Neural progenitor cell (in vitro differentiated cells): ENCODE measurements at regions not wholly inside any gene's neighbourhood (a gene's known extent, or its start where the extent isn't known, plus 50 kb on each side); places are given as distances from the start of the nearest gene placed in this dataset.

Experiments
- DNase-seq: peaks from one replicate; pipeline ENCODE4 v3.0.0-alpha.2; 2016; ENCODE audit warnings: low spot score
- H2AFZ ChIP-seq: fragments of 200-600 bp; sonication (generic); replicated peaks from 2 replicates; pipeline ENCODE4 v1.6.1; 2016; ENCODE audit warnings: antibody characterized with exemption
- H3F3A ChIP-seq: fragments of 200-600 bp; sonication (generic); 2 replicates; pipeline ENCODE4 v1.6.1; 2016; ENCODE audit warnings: antibody characterized with exemption, low read depth
- H3K27ac ChIP-seq: fragments of 200-600 bp; sonication (generic); 2 replicates; pipeline ENCODE4 v1.5.1; 2016; ENCODE audit warnings: mild to moderate bottlenecking
- H3K27me3 ChIP-seq: fragments of 200-600 bp; sonication (generic); 2 replicates; pipeline ENCODE4 v1.6.1; 2016; ENCODE audit warnings: mild to moderate bottlenecking, moderate library complexity
- H3K36me3 ChIP-seq: fragments of 200-600 bp; sonication (generic); 2 replicates; pipeline ENCODE4 v1.5.1; 2016
- H3K4me1 ChIP-seq: fragments of 200-600 bp; sonication (generic); 2 replicates; pipeline ENCODE4 v1.6.1; 2016; ENCODE audit warnings: mixed run types
- H3K4me2 ChIP-seq: fragments of 200-600 bp; sonication (generic); 2 replicates; pipeline ENCODE4 v1.6.1; 2016
- H3K4me3 ChIP-seq: fragments of 200-600 bp; sonication (generic); 2 replicates; pipeline ENCODE4 v1.5.1; 2016
- H3K79me2 ChIP-seq: fragments of 200-600 bp; sonication (generic); 2 replicates; pipeline ENCODE4 v1.6.1; 2016; ENCODE audit warnings: low read depth
- H3K9ac ChIP-seq: fragments of 200-600 bp; sonication (generic); 2 replicates; pipeline ENCODE4 v1.6.1; 2016
- H3K9me3 ChIP-seq: fragments of 200-600 bp; sonication (generic); 2 replicates; pipeline ENCODE4 v1.5.1; 2016; ENCODE audit warnings: low read depth
- H4K20me1 ChIP-seq: fragments of 200-600 bp; sonication (generic); 2 replicates; pipeline ENCODE4 v1.6.1; 2016; ENCODE audit warnings: low read depth
- H3K27ac Mint-ChIP-seq: 3 replicates; pipeline ENCODE4 v1.8.0; 2021; ENCODE audit warnings: mixed read lengths
- H3K27me3 Mint-ChIP-seq: 2 replicates; pipeline ENCODE4 v1.8.0; 2022; ENCODE audit warnings: low read depth, mild to moderate bottlenecking, inconsistent platforms, moderate library complexity, mixed read lengths; ENCODE audit not compliant: insufficient read depth
- H3K36me3 Mint-ChIP-seq: 3 replicates; pipeline ENCODE4 v1.8.0; 2021; ENCODE audit warnings: mixed read lengths
- H3K4me1 Mint-ChIP-seq: 3 replicates; pipeline ENCODE4 v1.8.0; 2021; ENCODE audit warnings: mixed read lengths
- H3K4me3 Mint-ChIP-seq: 3 replicates; pipeline ENCODE4 v1.8.0; 2021; ENCODE audit warnings: mild to moderate bottlenecking, moderate library complexity, mixed read lengths
- H3K9me3 Mint-ChIP-seq: 3 replicates; pipeline ENCODE4 v1.8.0; 2020; ENCODE audit warnings: mixed read lengths
- EZH2 ChIP-seq: fragments of 200-600 bp; sonication (generic); IDR thresholded peaks from 2 replicates; pipeline ENCODE4 v1.6.1; 2017; ENCODE audit warnings: antibody characterized with exemption, mild to moderate bottlenecking, moderate library complexity
- EZH2phosphoT487 ChIP-seq: fragments of 200-600 bp; sonication (generic); IDR thresholded peaks from 2 replicates; pipeline ENCODE4 v1.6.1; 2017; ENCODE audit warnings: antibody characterized with exemption
- TF ChIP-seq, protein P1 (sequence below): fragments of 200-600 bp; sonication (generic); IDR thresholded peaks from 2 replicates; pipeline ENCODE4 v1.5.1; 2017; ENCODE audit warnings: antibody characterized with exemption, mild to moderate bottlenecking

DNA sequence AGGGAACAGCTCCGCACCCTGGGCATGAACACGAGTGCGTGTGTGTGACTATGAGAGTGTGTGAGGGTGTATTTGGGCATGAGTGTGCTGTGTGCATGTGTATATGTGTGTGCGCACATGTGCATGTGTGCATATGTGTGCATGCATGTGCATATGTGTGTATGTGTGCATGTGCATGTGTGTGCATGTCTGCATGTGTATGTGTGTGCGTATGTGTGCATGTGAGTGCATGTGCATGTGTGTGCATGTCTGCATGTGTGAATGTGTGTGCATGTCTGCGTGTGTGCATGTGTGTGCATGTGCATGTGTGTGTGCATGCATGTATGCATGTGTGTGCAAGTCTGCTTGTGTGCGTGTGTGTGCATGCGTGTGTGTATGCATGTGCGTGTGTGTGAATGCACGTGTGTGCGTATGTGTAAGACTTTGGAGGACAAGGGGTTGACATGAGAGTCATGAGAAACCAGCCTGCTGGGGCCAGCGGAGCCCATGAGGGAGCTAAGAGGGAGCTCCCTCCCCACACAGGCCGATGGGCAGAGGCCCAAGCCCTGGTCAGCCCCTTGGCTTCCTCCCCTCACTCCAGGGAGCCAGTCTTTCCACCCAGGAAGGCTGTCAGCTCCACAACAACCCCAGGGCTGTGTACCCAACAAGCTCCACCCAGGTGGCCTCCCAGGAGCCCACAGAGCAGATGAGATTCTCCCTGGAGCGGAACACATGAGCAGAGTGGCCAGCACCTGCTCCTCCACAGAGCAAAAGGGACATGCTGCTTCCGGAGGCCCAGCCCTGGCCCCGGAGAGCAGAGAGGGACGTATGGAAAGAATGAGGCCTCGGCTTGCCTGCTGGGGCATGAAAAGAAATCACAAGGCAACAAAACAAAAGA is 142.5 kb upstream of the PPP2R2D start:
- TF ChIP-seq EZH2phosphoT487 (no peak), EZH2 (no peak)
- TF ChIP-seq, protein P1, sequence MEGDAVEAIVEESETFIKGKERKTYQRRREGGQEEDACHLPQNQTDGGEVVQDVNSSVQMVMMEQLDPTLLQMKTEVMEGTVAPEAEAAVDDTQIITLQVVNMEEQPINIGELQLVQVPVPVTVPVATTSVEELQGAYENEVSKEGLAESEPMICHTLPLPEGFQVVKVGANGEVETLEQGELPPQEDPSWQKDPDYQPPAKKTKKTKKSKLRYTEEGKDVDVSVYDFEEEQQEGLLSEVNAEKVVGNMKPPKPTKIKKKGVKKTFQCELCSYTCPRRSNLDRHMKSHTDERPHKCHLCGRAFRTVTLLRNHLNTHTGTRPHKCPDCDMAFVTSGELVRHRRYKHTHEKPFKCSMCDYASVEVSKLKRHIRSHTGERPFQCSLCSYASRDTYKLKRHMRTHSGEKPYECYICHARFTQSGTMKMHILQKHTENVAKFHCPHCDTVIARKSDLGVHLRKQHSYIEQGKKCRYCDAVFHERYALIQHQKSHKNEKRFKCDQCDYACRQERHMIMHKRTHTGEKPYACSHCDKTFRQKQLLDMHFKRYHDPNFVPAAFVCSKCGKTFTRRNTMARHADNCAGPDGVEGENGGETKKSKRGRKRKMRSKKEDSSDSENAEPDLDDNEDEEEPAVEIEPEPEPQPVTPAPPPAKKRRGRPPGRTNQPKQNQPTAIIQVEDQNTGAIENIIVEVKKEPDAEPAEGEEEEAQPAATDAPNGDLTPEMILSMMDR = no peak
- H3K36me3 Mint-ChIP-seq = peaks cover 2% of the 10 kb centered on the region
- peaks cover 56% of the 10 kb centered on the region for H3K4me1 Mint-ChIP-seq
- peak overlapping the region; percentile 34 for H3K4me3 Mint-ChIP-seq
- H3K27ac Mint-ChIP-seq = peak overlapping the region; percentile 90
- H3K27me3 Mint-ChIP-seq = peaks cover 5% of the 10 kb centered on the region
- no peaks in the 10 kb centered on the region for H3K27me3 ChIP-seq
- peak overlapping the region; percentile 34 for H3K27ac ChIP-seq
- DNase-seq = peak; percentile 47
- H4K20me1 ChIP-seq = no peaks in the 10 kb centered on the region
- peaks cover 56% of the 10 kb centered on the region for H3K4me1 ChIP-seq
- no peaks in the 10 kb centered on the region for H3K79me2 ChIP-seq
- H3K9me3 Mint-ChIP-seq = peaks cover 6% of the 10 kb centered on the region
- no peaks in the 10 kb centered on the region for H3K9me3 ChIP-seq
- H3K36me3 ChIP-seq = no peaks in the 10 kb centered on the region
- peak overlapping the region; percentile 39 for H2AFZ ChIP-seq
- peak overlapping the region; percentile 38 for H3K4me2 ChIP-seq
- no peak overlapping the region for H3K4me3 ChIP-seq
- H3F3A ChIP-seq = peaks cover 47% of the 10 kb centered on the region
- no peak overlapping the region for H3K9ac ChIP-seq

- Mint-ChIP-seq H3K27ac (peak overlapping the region; percentile 90), H3K36me3 (peaks cover 2% of the 10 kb centered on the region), H3K27me3 (peaks cover 4% of the 10 kb centered on the region), H3K4me3 (no peak overlapping the region), H3K4me1 (peaks cover 58% of the 10 kb centered on the region), H3K9me3 (peaks cover 6% of the 10 kb centered on the region)
- H3K27me3 ChIP-seq = no peaks in the 10 kb centered on the region
- no peak for DNase-seq
- no peak overlapping the region for H3K4me3 ChIP-seq
- H2AFZ ChIP-seq = peak overlapping the region; percentile 39
- peaks cover 63% of the 10 kb centered on the region for H3K4me1 ChIP-seq
- no peaks in the 10 kb centered on the region for H3K79me2 ChIP-seq
- peaks cover 47% of the 10 kb centered on the region for H3F3A ChIP-seq
- no peaks in the 10 kb centered on the region for H3K9me3 ChIP-seq
- no peaks in the 10 kb centered on the region for H4K20me1 ChIP-seq
- no peak for TF ChIP-seq EZH2
- TF ChIP-seq EZH2phosphoT487 = no peak
- no peak overlapping the region for H3K9ac ChIP-seq
- peak overlapping the region; percentile 34 for H3K27ac ChIP-seq
- no peaks in the 10 kb centered on the region for H3K36me3 ChIP-seq
- peak overlapping the region; percentile 38 for H3K4me2 ChIP-seq
Observed at GRCh38 chr10:131758939-131759301, 141.9 kb upstream of the PPP2R2D start.

GRCh38 chr10:131759347-131759746 is 141.5 kb upstream of the PPP2R2D start:
- peaks cover 47% of the 10 kb centered on the region for H3F3A ChIP-seq
- no peak overlapping the region for H3K4me3 ChIP-seq
- no peaks in the 10 kb centered on the region for H3K9me3 ChIP-seq
- H3K9ac ChIP-seq = no peak overlapping the region
- H3K4me1 ChIP-seq = peaks cover 63% of the 10 kb centered on the region
- no peak for DNase-seq
- H3K4me2 ChIP-seq = no peak overlapping the region
- TF ChIP-seq, protein P1 = no peak
- TF ChIP-seq EZH2phosphoT487 (no peak), EZH2 (no peak)
- no peaks in the 10 kb centered on the region for H3K79me2 ChIP-seq
- Mint-ChIP-seq H3K4me3 (no peak overlapping the region), H3K9me3 (peaks cover 6% of the 10 kb centered on the region), H3K27me3 (peaks cover 4% of the 10 kb centered on the region), H3K36me3 (peaks cover 2% of the 10 kb centered on the region), H3K27ac (no peak overlapping the region), H3K4me1 (peaks cover 62% of the 10 kb centered on the region)
- H4K20me1 ChIP-seq = no peaks in the 10 kb centered on the region
- no peak overlapping the region for H2AFZ ChIP-seq
- no peaks in the 10 kb centered on the region for H3K36me3 ChIP-seq
- H3K27me3 ChIP-seq = no peaks in the 10 kb centered on the region
- H3K27ac ChIP-seq = no peak overlapping the region
